K562 (cell line): ENCODE measurements at regions not wholly inside any gene's neighbourhood (a gene's known extent, or its start where the extent isn't known, plus 50 kb on each side); places are given as distances from the start of the nearest gene placed in this dataset.

Experiments used
- ATAC-seq: fragments of 200-7000 bp; cut with Tn5 transposase; 3 replicates; pipeline ENCODE4 v1.9.1; 2020; ENCODE audit warnings: moderate library complexity
- BruUV-seq: library from RNA; stranded (reverse); fragments of 400-500 nt; replicated peaks from 2 replicates; lab custom pipeline; 2021; lab: Mats Ljungman, UMichigan
- CTCF ChIA-PET: fragments of 300-600 bp; formaldehyde crosslinking; extraction: SDS; loops from one replicate; lab custom pipeline; 2021; ENCODE audit warnings: low intra/inter-chr PET ratio; lab: Yijun Ruan, JAX
- POLR2A ChIA-PET: fragments of 300-600, 350-650 bp; sonication (Branson Sonifier 250); formaldehyde crosslinking; extraction: SDS; loops from one replicate; lab custom pipeline; 2021; ENCODE audit warnings: antibody characterized with exemption, inconsistent platforms; lab: Yijun Ruan, JAX
- DNase-seq, 4 experiments: peaks; one replicate each; pipeline versions ENCODE4 v3.0.0 to v3.0.0-alpha.2; 2011 to 2018; ENCODE audit warnings: low spot score in 3 of 4, mixed read lengths in 3 of 4; ENCODE audit errors: extremely low read depth in 1 of 4
- FAIRE-seq: peaks from 2 replicates; lab custom pipeline; 2011; peaks lifted over from hg19 to GRCh38; lab: Jason Lieb, UNC
- H2AFZ ChIP-seq: 2 replicates; pipeline ENCODE4 v1.6.0; 2011; ENCODE audit warnings: low read depth, low read length, control low read depth, inconsistent platforms
- H3K27ac ChIP-seq: fragments of 200-600 bp; 3 replicates; pipeline ENCODE4 v1.8.0; 2011; ENCODE audit warnings: low read depth, mild to moderate bottlenecking, control low read depth, inconsistent platforms, low read length, moderate library complexity, mixed read lengths; ENCODE audit errors: extremely low read depth
- H3K27me3 ChIP-seq, 2 experiments: fragments of 300-600 bp in 1 of 2; 2 replicates in 1 of 2; 3 replicates in 1 of 2; pipeline versions ENCODE4 v1.6.0 to v1.8.0; 2011; ENCODE audit warnings: inconsistent platforms in 2 of 2, low read length in 2 of 2, mild to moderate bottlenecking in 1 of 2, mixed read lengths in 1 of 2, moderate library complexity in 1 of 2; ENCODE audit not compliant: control insufficient read depth in 2 of 2, insufficient read depth in 2 of 2
- H3K36me3 ChIP-seq: fragments of 300-600 bp; 3 replicates; pipeline ENCODE4 v1.8.0; 2011; ENCODE audit warnings: mild to moderate bottlenecking, low read length, inconsistent platforms; ENCODE audit not compliant: control insufficient read depth, insufficient read depth
- H3K4me1 ChIP-seq, 2 experiments: fragments of 200-600 bp in 1 of 2; replicated peaks in 1 of 2; 2 replicates in 1 of 2; 3 replicates in 1 of 2; pipeline versions ENCODE4 v1.5.1 to v1.8.0; 2011; ENCODE audit warnings: inconsistent platforms in 2 of 2, low read length in 2 of 2, mild to moderate bottlenecking in 1 of 2, mixed read lengths in 1 of 2, moderate library complexity in 1 of 2; ENCODE audit not compliant: control insufficient read depth in 2 of 2, insufficient read depth in 2 of 2
- H3K4me2 ChIP-seq: 2 replicates; pipeline ENCODE4 v1.6.1; 2011; ENCODE audit warnings: low read length, control low read depth, inconsistent platforms, mixed read lengths; ENCODE audit not compliant: insufficient read depth
- H3K4me3 ChIP-seq: fragments of 200-600 bp; sonication (generic), shearing (Covaris generic); 2 replicates; pipeline ENCODE4 v1.5.1; 2016; ENCODE audit warnings: control low read depth, inconsistent platforms
- H3K79me2 ChIP-seq: fragments of 200-600 bp; 3 replicates; pipeline ENCODE4 v1.8.0; 2011; ENCODE audit warnings: low read length, inconsistent platforms; ENCODE audit not compliant: control insufficient read depth, insufficient read depth
- H3K9ac ChIP-seq, 2 experiments: 2 replicates each; pipeline versions ENCODE4 v1.6.0 to v1.6.1; 2011; ENCODE audit warnings: low read depth in 2 of 2, low read length in 2 of 2, control low read depth in 1 of 2, inconsistent platforms in 1 of 2, mild to moderate bottlenecking in 1 of 2, mixed read lengths in 1 of 2; ENCODE audit not compliant: insufficient read depth in 1 of 2
- H3K9me1 ChIP-seq: one replicate; pipeline ENCODE4 v1.6.0; 2011; ENCODE audit warnings: inconsistent platforms, mild to moderate bottlenecking, low read length, moderate library complexity; ENCODE audit not compliant: control insufficient read depth, insufficient read depth
- H3K9me3 ChIP-seq: replicated peaks from 2 replicates; pipeline ENCODE4 v1.5.1; 2011; ENCODE audit warnings: low read depth, low read length, inconsistent platforms; ENCODE audit not compliant: control insufficient read depth, insufficient read depth
- H4K20me1 ChIP-seq: replicated peaks from 2 replicates; pipeline ENCODE4 v1.6.1; 2011; ENCODE audit warnings: low read length, inconsistent platforms, mixed read lengths; ENCODE audit not compliant: control insufficient read depth, insufficient read depth
- CEBPB ChIP-seq: fragments of 450-650 bp; IDR thresholded peaks from 2 replicates; pipeline ENCODE4 v1.6.1; 2016; ENCODE audit warnings: missing genetic modification characterization, missing compliant biosample characterization
- GTF2F1 ChIP-seq: IDR thresholded peaks from 2 replicates; pipeline ENCODE4 v1.6.1; 2011; ENCODE audit warnings: low read depth, low read length, improper control_type of control experiment
- HEY1 ChIP-seq: fragments of 250-450 bp; sonication (Bioruptor Pico); IDR thresholded peaks from 2 replicates; pipeline ENCODE4 v1.5.0; 2020; ENCODE audit warnings: mild to moderate bottlenecking, moderate library complexity, borderline replicate concordance
- HIVEP1 ChIP-seq: fragments of 250-450 bp; sonication (Bioruptor Pico); IDR thresholded peaks from 2 replicates; pipeline ENCODE4 v1.4.0; 2020; ENCODE audit warnings: mild to moderate bottlenecking
- IRF2 ChIP-seq: sonication (generic); formaldehyde crosslinking; IDR thresholded peaks from 2 replicates; pipeline ENCODE4 v1.8.1; 2022; ENCODE audit warnings: mild to moderate bottlenecking, missing genetic modification reagents
- NCOA6 ChIP-seq: fragments of 450-650 bp; IDR thresholded peaks from 2 replicates; pipeline ENCODE4 v1.6.1; 2017; ENCODE audit warnings: mild to moderate bottlenecking
- NCOR1 ChIP-seq: fragments of 450-650 bp; IDR thresholded peaks from 2 replicates; pipeline ENCODE4 v1.6.1; 2016; ENCODE audit warnings: mild to moderate bottlenecking, moderate library complexity
- PCBP2 ChIP-seq: fragments of 200-400 bp; formaldehyde crosslinking; IDR thresholded peaks from 2 replicates; pipeline ENCODE4 v1.6.1; 2018; ENCODE audit warnings: low read length, low read depth, mild to moderate bottlenecking, moderate library complexity; ENCODE audit not compliant: poor library complexity, severe bottlenecking
- PYGO2 ChIP-seq: fragments of 450-650 bp; IDR thresholded peaks from 2 replicates; pipeline ENCODE4 v1.6.1; 2016; ENCODE audit warnings: mild to moderate bottlenecking, missing genetic modification characterization, moderate library complexity, missing compliant biosample characterization
- SRSF3 ChIP-seq: fragments of 200-400 bp; formaldehyde crosslinking; IDR thresholded peaks from 2 replicates; pipeline ENCODE4 v1.6.1; 2016; ENCODE audit warnings: mild to moderate bottlenecking, low read length, moderate library complexity; ENCODE audit not compliant: insufficient read depth
- TSC22D4 ChIP-seq: fragments of 450-650 bp; IDR thresholded peaks from 2 replicates; pipeline ENCODE4 v1.6.1; 2016; ENCODE audit warnings: missing genetic modification characterization, missing biosample characterization, control low read depth
- ZKSCAN1 ChIP-seq: fragments of 150-350 bp; IDR thresholded peaks from 2 replicates; pipeline ENCODE4 v1.6.1; 2016; ENCODE audit warnings: low read depth, low read length
- ZNF217 ChIP-seq: sonication (generic); formaldehyde crosslinking; IDR thresholded peaks from 2 replicates; pipeline ENCODE4 v1.8.0; 2022; ENCODE audit warnings: mild to moderate bottlenecking, missing genetic modification reagents
- ZNF311 ChIP-seq: fragments of 250-450 bp; sonication (Bioruptor Pico); IDR thresholded peaks from 2 replicates; pipeline ENCODE4 v1.4.0; 2020; ENCODE audit warnings: mild to moderate bottlenecking, moderate library complexity
- WGBS: fragments of 100-300 bp; shearing (Covaris generic); methylation state at CpG from one replicate; pipeline ENCODE4 v1.1.6; 2016; ENCODE audit warnings: low coverage, mixed read lengths; ENCODE audit not compliant: insufficient coverage; ENCODE audit errors: missing lambda C conversion rate; 5-methylcytosine and 5-hydroxymethylcytosine counted together
- in situ Hi-C: fragments of 300-500 bp; cut with MboI; formaldehyde crosslinking; loops from 4 replicates; pipeline ENCODE4 v1.15.0; 2018; ENCODE audit warnings: inconsistent platforms, mixed read lengths
- intact Hi-C: fragments of 100-400 bp; cut with micrococcal nuclease; formaldehyde crosslinking; loops from 2 replicates; pipeline ENCODE4 v1.14.2; 2022
- TF ChIP-seq, protein P1 (sequence below): fragments of 450-650 bp; IDR thresholded peaks from 2 replicates; pipeline ENCODE4 v1.6.1; 2017; ENCODE audit warnings: antibody characterized with exemption
- TF ChIP-seq, protein P2 (sequence below): sonication (generic); formaldehyde crosslinking; IDR thresholded peaks from 2 replicates; pipeline ENCODE4 v1.4.0; 2020; ENCODE audit warnings: mild to moderate bottlenecking, missing genetic modification reagents

DNA sequence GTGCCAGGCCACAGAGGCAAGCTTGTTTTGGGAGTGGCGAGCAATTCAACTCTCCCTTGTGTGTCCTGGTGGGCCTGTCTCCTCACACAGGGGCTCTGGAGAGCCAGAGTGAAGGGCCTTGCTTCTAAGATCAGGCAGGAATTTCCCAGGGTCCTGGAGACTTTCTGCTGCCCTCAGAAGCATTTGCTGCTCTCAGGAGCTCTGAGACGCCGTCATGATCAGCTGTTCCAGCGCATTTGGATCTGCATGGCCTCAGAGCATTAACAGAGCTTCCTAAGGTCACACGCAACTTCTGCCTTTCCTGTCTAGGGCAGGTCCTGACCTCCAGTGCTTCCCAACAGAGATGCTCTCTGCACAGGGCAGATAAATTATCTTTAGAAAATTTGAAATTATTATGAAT is 52.2 kb upstream of the C10orf90 start:
- H3K36me3 ChIP-seq = no peaks in the 10 kb centered on the region
- FAIRE-seq (no peak), DNase-seq (no peak), ATAC-seq (no peak)
- intact Hi-C loops = no loop called here
- no peaks in the 10 kb centered on the region for H3K9me1 ChIP-seq
- no peaks in the 10 kb centered on the region for H3K4me1 ChIP-seq
- no peaks in the 10 kb centered on the region for H3K27me3 ChIP-seq
- no peaks in the 10 kb centered on the region for H3K9me3 ChIP-seq
- H3K9ac ChIP-seq = no peak overlapping the region
- no peak overlapping the region for H3K27ac ChIP-seq
- BruUV-seq = no TSS peak
- no peaks in the 10 kb centered on the region for H4K20me1 ChIP-seq
- POLR2A ChIA-PET = no interaction called here
- CTCF ChIA-PET = no interaction called here
- no peaks in the 10 kb centered on the region for H3K79me2 ChIP-seq
- no peak overlapping the region for H2AFZ ChIP-seq
- WGBS = 0% methylated on average over 4 of the region's 5 CpGs
- no peak for TF ChIP-seq PCBP2
- no peak for TF ChIP-seq NCOA6
- no peak for TF ChIP-seq ZKSCAN1
- TF ChIP-seq NCOR1 = no peak
- no peak for TF ChIP-seq CEBPB
- TF ChIP-seq ZNF217 = no peak
- no peak for TF ChIP-seq SRSF3
- no peak for TF ChIP-seq IRF2
- TF ChIP-seq HIVEP1 (CRISPR knock-in tag) = no peak
- no peak for TF ChIP-seq PYGO2 (tag)
- TF ChIP-seq, protein P1, sequence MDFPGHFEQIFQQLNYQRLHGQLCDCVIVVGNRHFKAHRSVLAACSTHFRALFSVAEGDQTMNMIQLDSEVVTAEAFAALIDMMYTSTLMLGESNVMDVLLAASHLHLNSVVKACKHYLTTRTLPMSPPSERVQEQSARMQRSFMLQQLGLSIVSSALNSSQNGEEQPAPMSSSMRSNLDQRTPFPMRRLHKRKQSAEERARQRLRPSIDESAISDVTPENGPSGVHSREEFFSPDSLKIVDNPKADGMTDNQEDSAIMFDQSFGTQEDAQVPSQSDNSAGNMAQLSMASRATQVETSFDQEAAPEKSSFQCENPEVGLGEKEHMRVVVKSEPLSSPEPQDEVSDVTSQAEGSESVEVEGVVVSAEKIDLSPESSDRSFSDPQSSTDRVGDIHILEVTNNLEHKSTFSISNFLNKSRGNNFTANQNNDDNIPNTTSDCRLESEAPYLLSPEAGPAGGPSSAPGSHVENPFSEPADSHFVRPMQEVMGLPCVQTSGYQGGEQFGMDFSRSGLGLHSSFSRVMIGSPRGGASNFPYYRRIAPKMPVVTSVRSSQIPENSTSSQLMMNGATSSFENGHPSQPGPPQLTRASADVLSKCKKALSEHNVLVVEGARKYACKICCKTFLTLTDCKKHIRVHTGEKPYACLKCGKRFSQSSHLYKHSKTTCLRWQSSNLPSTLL = no peak
- no peak for TF ChIP-seq HEY1 (CRISPR knock-in tag)
- TF ChIP-seq TSC22D4 (tag) = no peak
- TF ChIP-seq, protein P2, sequence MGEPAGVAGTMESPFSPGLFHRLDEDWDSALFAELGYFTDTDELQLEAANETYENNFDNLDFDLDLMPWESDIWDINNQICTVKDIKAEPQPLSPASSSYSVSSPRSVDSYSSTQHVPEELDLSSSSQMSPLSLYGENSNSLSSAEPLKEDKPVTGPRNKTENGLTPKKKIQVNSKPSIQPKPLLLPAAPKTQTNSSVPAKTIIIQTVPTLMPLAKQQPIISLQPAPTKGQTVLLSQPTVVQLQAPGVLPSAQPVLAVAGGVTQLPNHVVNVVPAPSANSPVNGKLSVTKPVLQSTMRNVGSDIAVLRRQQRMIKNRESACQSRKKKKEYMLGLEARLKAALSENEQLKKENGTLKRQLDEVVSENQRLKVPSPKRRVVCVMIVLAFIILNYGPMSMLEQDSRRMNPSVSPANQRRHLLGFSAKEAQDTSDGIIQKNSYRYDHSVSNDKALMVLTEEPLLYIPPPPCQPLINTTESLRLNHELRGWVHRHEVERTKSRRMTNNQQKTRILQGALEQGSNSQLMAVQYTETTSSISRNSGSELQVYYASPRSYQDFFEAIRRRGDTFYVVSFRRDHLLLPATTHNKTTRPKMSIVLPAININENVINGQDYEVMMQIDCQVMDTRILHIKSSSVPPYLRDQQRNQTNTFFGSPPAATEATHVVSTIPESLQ (CRISPR knock-in tag) = no peak
- TF ChIP-seq ZNF311 (CRISPR knock-in tag) = no peak
- no peak for TF ChIP-seq GTF2F1
- no peak overlapping the region for H3K4me3 ChIP-seq
- no peak overlapping the region for H3K4me2 ChIP-seq
- in situ Hi-C loops = no loop called here
